H9 (cell line): ENCODE measurements at regions not wholly inside any gene's neighbourhood (a gene's known extent, or its start where the extent isn't known, plus 50 kb on each side); places are given as distances from the start of the nearest gene placed in this dataset.

Experiments used
- DNase-seq: peaks from one replicate; pipeline ENCODE4 v3.0.0-alpha.2; 2017
- H2AFZ ChIP-seq: one replicate; pipeline ENCODE4 v1.6.1; 2013; ENCODE audit warnings: mild to moderate bottlenecking, low read length, control low read depth, moderate library complexity
- H2AK5ac ChIP-seq: 2 replicates; pipeline ENCODE4 v1.6.1; 2013; ENCODE audit warnings: low read length, control low read depth, mixed read lengths; ENCODE audit not compliant: insufficient read length
- H2BK120ac ChIP-seq: one replicate; pipeline ENCODE4 v1.6.1; 2013; ENCODE audit warnings: low read depth, mild to moderate bottlenecking, low read length, control low read depth, inconsistent platforms; ENCODE audit not compliant: poor library complexity, severe bottlenecking
- H2BK12ac ChIP-seq: 2 replicates; pipeline ENCODE4 v1.6.1; 2013; ENCODE audit warnings: low read length, control low read depth, mixed read lengths, low read depth; ENCODE audit not compliant: insufficient read length
- H2BK15ac ChIP-seq: 2 replicates; pipeline ENCODE4 v1.6.1; 2013; ENCODE audit warnings: low read depth, low read length, control low read depth
- H2BK20ac ChIP-seq: one replicate; pipeline ENCODE4 v1.6.1; 2013; ENCODE audit warnings: low read depth, mild to moderate bottlenecking, low read length, control low read depth, inconsistent platforms; ENCODE audit not compliant: poor library complexity, severe bottlenecking
- H2BK5ac ChIP-seq: 2 replicates; pipeline ENCODE4 v1.6.1; 2013; ENCODE audit warnings: low read length, control low read depth, mixed read lengths; ENCODE audit not compliant: insufficient read length
- H3K14ac ChIP-seq: 2 replicates; pipeline ENCODE4 v1.6.1; 2013; ENCODE audit warnings: low read length, control low read depth; ENCODE audit not compliant: insufficient read depth
- H3K18ac ChIP-seq: 2 replicates; pipeline ENCODE4 v1.6.1; 2013; ENCODE audit warnings: low read depth, mild to moderate bottlenecking, mixed read lengths, low read length, control low read depth; ENCODE audit not compliant: insufficient read length
- H3K23ac ChIP-seq: 2 replicates; pipeline ENCODE4 v1.6.1; 2013; ENCODE audit warnings: low read length, control low read depth, mixed read lengths, low read depth; ENCODE audit not compliant: insufficient read length
- H3K23me2 ChIP-seq: 2 replicates; pipeline ENCODE4 v1.6.1; 2013; ENCODE audit warnings: low read depth, mild to moderate bottlenecking, mixed read lengths, low read length, control low read depth; ENCODE audit not compliant: insufficient read length, poor library complexity, severe bottlenecking
- H3K27ac ChIP-seq: 2 replicates; pipeline ENCODE4 v1.5.1; 2013; ENCODE audit warnings: low read length, control low read depth, mixed read lengths, low read depth; ENCODE audit not compliant: insufficient read length
- H3K27me3 ChIP-seq: 2 replicates; pipeline ENCODE4 v1.6.1; 2013; ENCODE audit warnings: low read length, control low read depth, inconsistent platforms; ENCODE audit not compliant: insufficient read depth
- H3K4ac ChIP-seq: 2 replicates; pipeline ENCODE4 v1.6.1; 2013; ENCODE audit warnings: low read depth, mild to moderate bottlenecking, control low read depth, inconsistent platforms, low read length, moderate library complexity
- H3K4me1 ChIP-seq: 2 replicates; pipeline ENCODE4 v1.6.1; 2013; ENCODE audit warnings: low read length, control low read depth, inconsistent platforms; ENCODE audit not compliant: insufficient read depth
- H3K4me2 ChIP-seq: 2 replicates; pipeline ENCODE4 v1.6.1; 2013; ENCODE audit warnings: low read length, control low read depth, mixed read lengths; ENCODE audit not compliant: insufficient read length, insufficient read depth
- H3K56ac ChIP-seq: 2 replicates; pipeline ENCODE4 v1.6.1; 2013; ENCODE audit warnings: low read depth, mild to moderate bottlenecking, mixed read lengths, low read length, control low read depth; ENCODE audit not compliant: insufficient read length
- H3K79me1 ChIP-seq: 2 replicates; pipeline ENCODE4 v1.6.1; 2013; ENCODE audit warnings: low read depth, mild to moderate bottlenecking, moderate library complexity, low read length, control low read depth, inconsistent platforms; ENCODE audit not compliant: insufficient read depth, poor library complexity, severe bottlenecking
- H3K79me2 ChIP-seq: 2 replicates; pipeline ENCODE4 v1.6.1; 2013; ENCODE audit warnings: low read length, control low read depth, inconsistent platforms; ENCODE audit not compliant: insufficient read depth
- H3K9ac ChIP-seq: 2 replicates; pipeline ENCODE4 v1.6.1; 2013; ENCODE audit warnings: low read length, control low read depth, mixed read lengths; ENCODE audit not compliant: insufficient read length; ENCODE audit errors: extremely low read depth
- H3K9me3 ChIP-seq: one replicate; pipeline ENCODE4 v1.6.1; 2013; ENCODE audit warnings: low read depth, low read length, inconsistent platforms; ENCODE audit not compliant: control insufficient read depth
- H3T11ph ChIP-seq: one replicate; pipeline ENCODE4 v1.6.1; 2013; ENCODE audit warnings: mild to moderate bottlenecking, low read length, control low read depth, inconsistent platforms
- H4K20me1 ChIP-seq: one replicate; pipeline ENCODE4 v1.6.1; 2013; ENCODE audit not compliant: control insufficient read depth, insufficient read length, insufficient read depth
- H4K5ac ChIP-seq: 2 replicates; pipeline ENCODE4 v1.6.1; 2013; ENCODE audit warnings: low read depth, mild to moderate bottlenecking, mixed read lengths, low read length, control low read depth; ENCODE audit not compliant: insufficient read length
- H4K8ac ChIP-seq: replicated peaks from 2 replicates; pipeline ENCODE4 v1.6.1; 2013; ENCODE audit warnings: low read length, control low read depth, mixed read lengths, low read depth; ENCODE audit not compliant: insufficient read length
- H4K91ac ChIP-seq: 2 replicates; pipeline ENCODE4 v1.6.1; 2013; ENCODE audit warnings: low read depth, mild to moderate bottlenecking, moderate library complexity, mixed read lengths, low read length, control low read depth; ENCODE audit not compliant: insufficient read length
- H3K27ac Mint-ChIP-seq, 3 experiments: 2 replicates in 2 of 3; 3 replicates in 1 of 3; pipeline ENCODE4 v1.8.0; 2020 to 2021; ENCODE audit warnings: mixed read lengths in 3 of 3, mild to moderate bottlenecking in 1 of 3, moderate library complexity in 1 of 3
- H3K27me3 Mint-ChIP-seq: 2 replicates; pipeline ENCODE4 v1.8.0; 2021; ENCODE audit warnings: low read depth, mild to moderate bottlenecking, moderate library complexity, mixed read lengths
- H3K36me3 Mint-ChIP-seq, 3 experiments: 2 replicates in 2 of 3; 3 replicates in 1 of 3; pipeline ENCODE4 v1.8.0; 2020 to 2021; ENCODE audit warnings: low read depth in 3 of 3, mixed read lengths in 3 of 3; ENCODE audit not compliant: insufficient read depth in 1 of 3
- H3K4me1 Mint-ChIP-seq, 2 experiments: 2 replicates each; pipeline ENCODE4 v1.8.0; 2020; ENCODE audit warnings: mixed read lengths in 2 of 2
- H3K4me3 Mint-ChIP-seq, 2 experiments: 2 replicates in 1 of 2; 3 replicates in 1 of 2; pipeline ENCODE4 v1.8.0; 2020 to 2021; ENCODE audit warnings: mild to moderate bottlenecking in 2 of 2, mixed read lengths in 2 of 2, moderate library complexity in 1 of 2
- H3K9me3 Mint-ChIP-seq, 2 experiments: 2 replicates in 1 of 2; 3 replicates in 1 of 2; pipeline ENCODE4 v1.8.0; 2020; ENCODE audit warnings: mild to moderate bottlenecking in 2 of 2, mixed read lengths in 2 of 2, moderate library complexity in 1 of 2
- CTCF ChIP-seq: fragments of 200-600 bp; sonication (generic); conservative IDR thresholded peaks from 3 replicates; pipeline ENCODE4 v1.8.0; 2021; ENCODE audit warnings: antibody characterized with exemption, mild to moderate bottlenecking
- WGBS: extraction: QIAGEN DNeasy Blood & Tissue Kit; methylation state at CpG from one replicate; pipeline ENCODE4 v1.1.7; 2013; ENCODE audit warnings: missing lambda C conversion rate, low lambda C conversion rate, mixed read lengths; ENCODE audit not compliant: insufficient read length; ENCODE audit errors: extremely low coverage; 5-methylcytosine and 5-hydroxymethylcytosine counted together

GRCh38 chr2:162945785-162946184, 107.2 kb upstream of the KCNH7 start:
- Histone ChIP-seq H3K4me2 (no peak overlapping the region), H3K23ac (no peak overlapping the region), H3K23me2 (no peaks in the 10 kb centered on the region), H3K27ac (no peak overlapping the region), H2BK20ac (no peak overlapping the region), H4K20me1 (no peaks in the 10 kb centered on the region), H2BK5ac (no peak overlapping the region), H2BK12ac (no peak overlapping the region), H2BK120ac (no peak overlapping the region), H4K8ac (no peak overlapping the region), H3K79me2 (no peaks in the 10 kb centered on the region), H4K5ac (no peak overlapping the region), H3K14ac (no peak overlapping the region), H3K4me1 (no peaks in the 10 kb centered on the region), H3K9ac (no peak overlapping the region), H3K56ac (no peak overlapping the region), H2AK5ac (no peak overlapping the region), H3K9me3 (no peaks in the 10 kb centered on the region), H2BK15ac (no peak overlapping the region), H3K27me3 (no peaks in the 10 kb centered on the region), H4K91ac (no peak overlapping the region), H3K4ac (no peak overlapping the region), H3T11ph (no peak overlapping the region), H3K18ac (no peak overlapping the region), H2AFZ (no peak overlapping the region), H3K79me1 (no peaks in the 10 kb centered on the region)
- TF ChIP-seq CTCF: no peak
- H3K4me1 Mint-ChIP-seq: 0 out of 4 replicates have a peak, but pooled peaks cover 0 to 2% of the 10 kb centered on the region in 2 experiments
- H3K27ac Mint-ChIP-seq: no peak overlapping the region
- no CpG with 5 or more reads among the region's 2 CpGs for WGBS
- no peaks in the 10 kb centered on the region for H3K27me3 Mint-ChIP-seq
- DNase-seq: no peak
- no peak overlapping the region for H3K4me3 Mint-ChIP-seq
- peaks cover 0 to 10% (median 0%) of the 10 kb centered on the region in 3 experiments; a peak in 2 of 7 replicates for H3K36me3 Mint-ChIP-seq
- peaks cover 6 to 14% of the 10 kb centered on the region in 2 experiments; a peak in 3 of 5 replicates for H3K9me3 Mint-ChIP-seq
